HG03354 (cell line): ENCODE measurements at regions not wholly inside any gene's neighbourhood (a gene's known extent, or its start where the extent isn't known, plus 50 kb on each side); places are given as distances from the start of the nearest gene placed in this dataset.
"Not testable (repeated sequence)": the region's sequence is repeated elsewhere in the genome, so short reads cannot be mapped to it uniquely, and the experiment has no call there.

Source experiments
- ATAC-seq: cut with Tn5 transposase; IDR thresholded peaks from one replicate; pipeline ENCODE4 v1.9.1; 2021; ENCODE audit warnings: mild to moderate bottlenecking; ENCODE audit not compliant: unreplicated experiment, poor library complexity, severe bottlenecking

- ATAC-seq, result no peak
These were observed 275.4 kb downstream of the TTC6 start for GRCh38 chr14:37870632-37871346.

- ATAC-seq, result not testable (repeated sequence)
These were observed 278.6 kb downstream of the TTC6 start for GRCh38 chr14:37874065-37874428.

GRCh38 chr14:37874429-37875109 lies 279.1 kb downstream of the TTC6 start:
- peak; percentile 99 for ATAC-seq

- ATAC-seq, result no peak
These were observed 292.8 kb downstream of the TTC6 start for GRCh38 chr14:37888234-37888633.

GRCh38 chr14:37889087-37889486 lies 293.7 kb downstream of the TTC6 start:
- no peak for ATAC-seq

- no peak for ATAC-seq
These were observed 294.7 kb downstream of the TTC6 start for GRCh38 chr14:37890095-37890494.

- not testable (repeated sequence) for ATAC-seq
These were observed 296.1 kb downstream of the TTC6 start for GRCh38 chr14:37891500-37891899.

- ATAC-seq, result no peak
These were observed 299.0 kb downstream of the TTC6 start for GRCh38 chr14:37894463-37894862.

GRCh38 chr14:37899365-37899764 lies 303.9 kb downstream of the TTC6 start:
- ATAC-seq, result no peak

- no peak for ATAC-seq
These were observed 305.1 kb downstream of the TTC6 start for GRCh38 chr14:37900561-37900960.

- ATAC-seq, result no peak
These were observed 305.7 kb upstream of the SSTR1 start for GRCh38 chr14:37901978-37902377.

GRCh38 chr14:37903343-37904191 lies 304.1 kb upstream of the SSTR1 start:
- ATAC-seq, result peak; percentile 57

- no peak for ATAC-seq
These were observed 283.1 kb upstream of the SSTR1 start for GRCh38 chr14:37924622-37925021.

GRCh38 chr14:37932008-37932407 lies 275.7 kb upstream of the SSTR1 start:
- ATAC-seq, result no peak

- ATAC-seq, result no peak
These were observed 275.2 kb upstream of the SSTR1 start for GRCh38 chr14:37932481-37932880.

GRCh38 chr14:37936971-37937370 lies 270.7 kb upstream of the SSTR1 start:
- no peak for ATAC-seq

GRCh38 chr14:37939442-37940028 lies 268.2 kb upstream of the SSTR1 start:
- ATAC-seq, result no peak

- ATAC-seq, result no peak
These were observed 261.7 kb upstream of the SSTR1 start for GRCh38 chr14:37945959-37946358.

GRCh38 chr14:37946819-37947218 lies 260.9 kb upstream of the SSTR1 start:
- no peak for ATAC-seq

GRCh38 chr14:37948266-37948665 lies 259.4 kb upstream of the SSTR1 start:
- no peak for ATAC-seq
